HG03095 (cell line): ENCODE measurements at regions not wholly inside any gene's neighbourhood (a gene's known extent, or its start where the extent isn't known, plus 50 kb on each side); places are given as distances from the start of the nearest gene placed in this dataset.

Experiments
- ATAC-seq: cut with Tn5 transposase; IDR thresholded peaks from one replicate; pipeline ENCODE4 v1.9.1; 2021; ENCODE audit warnings: moderate library complexity; ENCODE audit not compliant: unreplicated experiment

- no peak for ATAC-seq
Measured at GRCh38 chr11:15757048-15757698, 599.2 kb downstream of the SOX6 start.

GRCh38 chr11:15758857-15759465 is 597.4 kb downstream of the SOX6 start:
- ATAC-seq = no peak

GRCh38 chr11:15761235-15761634 is 595.1 kb downstream of the SOX6 start:
- ATAC-seq = no peak

GRCh38 chr11:15764326-15764725 is 592.0 kb downstream of the SOX6 start:
- no peak for ATAC-seq

- no peak for ATAC-seq
Measured at GRCh38 chr11:15764948-15765347, 591.4 kb downstream of the SOX6 start.

- ATAC-seq = no peak
Measured at GRCh38 chr11:15765530-15765929, 590.8 kb downstream of the SOX6 start.

GRCh38 chr11:15768321-15768720 is 588.0 kb downstream of the SOX6 start:
- ATAC-seq = no peak

GRCh38 chr11:15769203-15769602 is 587.1 kb downstream of the SOX6 start:
- ATAC-seq = no peak

GRCh38 chr11:15770798-15771414 is 585.4 kb downstream of the SOX6 start:
- ATAC-seq = no peak

- no peak for ATAC-seq
Measured at GRCh38 chr11:15772547-15772946, 583.8 kb downstream of the SOX6 start.

- no peak for ATAC-seq
Measured at GRCh38 chr11:15772981-15773380, 583.4 kb downstream of the SOX6 start.

GRCh38 chr11:15773476-15774387 is 582.6 kb downstream of the SOX6 start:
- no peak for ATAC-seq

GRCh38 chr11:15774388-15774939 is 581.9 kb downstream of the SOX6 start:
- ATAC-seq = no peak

GRCh38 chr11:15775015-15775541 is 581.3 kb downstream of the SOX6 start:
- no peak for ATAC-seq

- ATAC-seq = no peak
Measured at GRCh38 chr11:15775797-15776196, 580.5 kb downstream of the SOX6 start.

GRCh38 chr11:15776366-15776765 is 580.0 kb downstream of the SOX6 start:
- ATAC-seq = no peak

GRCh38 chr11:15779518-15779917 is 576.8 kb downstream of the SOX6 start:
- no peak for ATAC-seq

- no peak for ATAC-seq
Measured at GRCh38 chr11:15780382-15780781, 576.0 kb downstream of the SOX6 start.

GRCh38 chr11:15780837-15781236 is 575.5 kb downstream of the SOX6 start:
- ATAC-seq = no peak

GRCh38 chr11:15783619-15784018 is 572.7 kb downstream of the SOX6 start:
- ATAC-seq = no peak
